NCI-H510A treated with DMSO at 0.1 percent for 48 hours (cell line): ENCODE measurements at regions not wholly inside any gene's neighbourhood (a gene's known extent, or its start where the extent isn't known, plus 50 kb on each side); places are given as distances from the start of the nearest gene placed in this dataset.

Experiments
- DNase-seq: peaks from one replicate; lab custom pipeline; 2025; lab: John Stamatoyannopoulos, UW

DNA sequence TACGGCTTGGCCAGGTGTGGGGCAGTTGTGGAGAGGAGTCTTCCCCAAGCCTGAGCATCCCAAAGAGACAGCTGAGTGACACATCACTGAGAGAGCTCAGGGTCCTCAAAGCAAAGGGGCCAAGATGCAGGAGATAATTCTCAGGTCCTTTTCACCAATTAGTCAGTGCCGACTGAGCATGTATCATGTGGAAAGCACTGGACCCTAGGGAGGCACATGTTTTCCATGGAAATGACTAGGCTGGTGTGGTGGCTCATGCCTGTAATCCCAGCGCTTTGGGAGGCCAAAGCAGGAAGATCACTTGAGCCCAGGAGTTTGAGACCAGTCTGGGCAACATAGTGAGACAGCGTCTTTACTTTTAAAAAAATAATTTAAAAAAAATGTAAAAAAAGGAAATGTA is 67.3 kb upstream of the PRPS1 start:
- no peak for DNase-seq

- no peak for DNase-seq
Observed at GRCh38 chrX:107561468-107562215, 66.7 kb upstream of the PRPS1 start.

DNA sequence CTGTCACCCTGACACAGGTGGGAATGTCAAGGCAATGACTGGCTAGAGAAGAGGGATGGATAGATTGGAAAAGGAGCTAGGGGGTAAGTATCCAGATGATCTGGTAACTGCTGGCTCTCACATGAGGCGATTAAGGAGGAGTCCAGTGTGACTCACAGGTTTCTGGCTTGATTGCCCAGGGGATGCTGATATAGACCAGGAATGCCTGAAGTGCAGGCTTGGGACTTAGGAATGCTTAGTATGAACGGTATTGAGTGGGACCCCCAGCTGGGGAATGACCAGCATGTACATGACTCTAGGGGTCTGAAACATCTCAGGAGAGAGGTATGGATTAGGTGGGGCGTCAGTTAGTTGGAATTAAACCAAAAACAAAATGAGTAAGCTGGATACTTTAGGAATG is 65.8 kb upstream of the PRPS1 start:
- DNase-seq = no peak

GRCh38 chrX:107563824-107564223 is 64.5 kb upstream of the PRPS1 start:
- DNase-seq = no peak

GRCh38 chrX:107565015-107565414 is 63.3 kb upstream of the PRPS1 start:
- DNase-seq = no peak

DNA sequence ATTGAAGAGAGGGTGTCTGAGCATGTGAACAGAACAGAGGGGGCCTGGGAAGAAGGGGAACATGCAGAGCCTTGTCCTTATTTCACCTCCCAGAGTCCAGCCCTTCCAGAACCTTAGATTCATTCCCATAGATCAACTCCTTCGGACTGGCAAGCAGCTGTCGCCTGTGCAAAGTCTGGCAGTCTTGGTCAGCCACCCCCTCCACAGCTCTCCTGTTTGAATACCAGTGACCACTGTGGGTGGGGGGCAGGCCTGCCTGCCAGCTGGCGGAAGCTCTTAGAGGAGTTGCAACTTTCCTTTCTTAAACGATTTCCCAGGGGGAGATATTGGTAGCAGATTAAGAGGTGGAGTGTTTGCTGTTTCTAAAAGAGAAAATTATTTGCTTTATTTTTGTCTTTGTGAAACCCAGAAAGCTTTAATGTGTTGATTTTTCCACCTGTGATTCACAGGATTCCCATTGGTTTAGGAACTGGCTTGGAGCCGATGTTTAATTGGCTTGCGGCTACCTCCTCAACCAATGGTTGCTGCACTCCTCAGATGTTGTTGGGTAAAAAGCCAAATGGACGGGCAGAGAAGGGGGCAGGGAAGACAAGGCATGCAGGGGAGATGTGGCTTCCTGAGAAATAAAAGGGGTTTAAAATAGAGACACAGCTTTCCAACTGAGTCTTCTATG is 62.2 kb upstream of the PRPS1 start:
- peak; percentile 14 for DNase-seq

- DNase-seq = no peak
Observed at GRCh38 chrX:107566604-107567262, 61.6 kb upstream of the PRPS1 start.

DNA sequence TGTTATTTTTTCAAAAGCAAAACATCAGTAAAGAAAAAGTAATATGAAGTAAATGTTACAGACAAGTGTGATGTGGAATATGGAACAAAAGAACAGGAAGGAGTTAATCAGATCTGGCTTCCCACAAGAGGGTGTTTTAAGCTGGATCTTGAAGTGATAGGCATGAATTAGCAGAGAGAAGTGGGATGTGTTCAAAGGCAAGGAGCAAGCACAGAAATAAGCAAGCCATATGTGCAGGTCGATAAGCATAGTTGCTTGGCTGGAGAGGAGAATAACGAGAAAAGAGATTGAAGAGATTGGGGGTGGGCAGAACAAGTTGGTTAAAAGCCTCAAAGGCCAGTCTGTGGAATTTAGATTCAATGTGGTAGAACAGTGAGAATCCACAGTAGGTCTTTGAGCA is 60.9 kb upstream of the PRPS1 start:
- DNase-seq = no peak

- DNase-seq = no peak
Observed at GRCh38 chrX:107571296-107571998, 56.9 kb upstream of the PRPS1 start.

DNA sequence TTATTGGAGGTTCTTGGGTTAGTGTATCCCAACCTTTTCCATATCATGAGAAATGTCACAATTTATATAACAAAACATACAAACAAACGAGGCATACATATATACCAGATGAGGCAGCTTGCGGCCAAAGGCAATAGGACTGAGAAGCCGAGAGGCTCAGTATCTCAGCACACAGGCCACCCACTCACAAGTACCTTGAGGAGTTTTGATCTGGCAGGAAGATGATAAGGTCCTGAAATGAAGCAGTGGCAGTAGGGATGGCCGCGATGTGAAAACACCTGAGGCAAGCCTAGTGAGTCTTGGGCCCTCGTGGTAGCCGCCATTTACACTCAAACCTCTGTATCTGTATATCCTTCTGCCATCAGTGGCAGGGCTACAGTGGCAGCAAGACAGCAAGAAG is 55.3 kb upstream of the PRPS1 start:
- no peak for DNase-seq

- no peak for DNase-seq
Observed at GRCh38 chrX:107574054-107574683, 54.1 kb upstream of the PRPS1 start.

DNA sequence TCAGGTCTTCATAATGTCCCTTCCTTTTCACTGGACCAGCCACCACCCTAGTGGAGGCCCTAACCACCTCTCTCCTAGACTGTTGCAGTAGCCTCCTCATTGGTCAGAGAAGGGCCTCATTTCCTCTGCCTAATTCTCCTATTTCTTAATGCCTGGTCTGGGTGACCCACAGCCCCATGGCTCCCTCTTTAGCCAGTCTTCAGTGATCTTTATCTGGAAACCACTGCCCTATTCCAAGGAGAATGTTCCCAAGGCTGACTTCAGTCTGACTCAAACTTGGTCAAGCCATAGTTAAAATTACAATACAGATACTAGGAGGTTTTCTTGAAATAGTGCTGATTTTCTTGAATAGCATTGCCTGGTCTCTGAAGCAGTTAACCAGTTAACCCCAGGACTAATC is 53.6 kb upstream of the PRPS1 start:
- DNase-seq = no peak

- no peak for DNase-seq
Observed at GRCh38 chrX:107576392-107576791, 51.9 kb upstream of the PRPS1 start.

- no peak for DNase-seq
Observed at GRCh38 chrX:107576841-107577240, 51.5 kb upstream of the PRPS1 start.

GRCh38 chrX:107577933-107578332 is 50.4 kb upstream of the PRPS1 start:
- DNase-seq = no peak
